Germinal center (tissue), 1 donor: ENCODE measurements at regions not wholly inside any gene's neighbourhood (a gene's known extent, or its start where the extent isn't known, plus 50 kb on each side); places are given as distances from the start of the nearest gene placed in this dataset.

Experiments used
- DNase-seq: peaks from one replicate; pipeline ENCODE4 v3.0.0; 2012; ENCODE audit warnings: mixed read lengths, low spot score

DNA sequence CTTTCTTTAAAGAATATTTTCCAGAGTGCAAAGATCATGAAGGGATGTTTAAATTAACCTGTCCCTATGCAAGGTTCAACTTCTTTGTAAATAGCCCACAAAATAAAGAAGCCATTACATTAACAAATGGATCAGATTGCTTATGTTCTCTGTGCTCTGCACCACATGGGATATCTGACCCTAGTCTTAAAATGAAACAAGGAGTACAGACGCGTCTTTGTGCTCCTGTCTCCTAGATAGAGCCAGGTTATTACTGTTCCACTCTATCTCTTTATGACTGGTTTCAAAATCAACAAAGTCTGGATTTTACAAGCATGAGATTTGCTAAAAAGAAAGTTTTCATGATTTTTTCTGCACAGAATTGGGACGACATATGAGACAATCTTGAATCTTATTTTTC, 339.4 kb downstream of the KLF12 start:
- no peak for DNase-seq

DNA sequence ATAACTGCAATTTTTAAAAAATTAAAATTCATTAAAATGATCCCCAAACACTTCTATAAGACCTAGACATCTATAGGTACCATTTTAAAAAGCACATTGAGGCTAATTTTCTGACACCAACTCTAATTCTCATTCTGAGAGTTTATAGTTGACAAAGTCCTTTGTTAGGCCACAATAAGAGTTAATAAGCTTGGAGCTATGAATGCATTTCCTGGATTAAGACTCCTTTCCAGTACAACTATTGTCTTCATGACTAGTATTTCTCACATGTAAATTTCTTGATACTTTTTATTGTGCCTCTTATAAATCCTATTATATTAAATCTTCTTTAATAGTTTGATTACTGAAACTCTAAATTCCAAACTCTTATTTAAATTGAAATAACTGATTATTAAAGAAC, 340.8 kb downstream of the KLF12 start:
- no peak for DNase-seq

DNA sequence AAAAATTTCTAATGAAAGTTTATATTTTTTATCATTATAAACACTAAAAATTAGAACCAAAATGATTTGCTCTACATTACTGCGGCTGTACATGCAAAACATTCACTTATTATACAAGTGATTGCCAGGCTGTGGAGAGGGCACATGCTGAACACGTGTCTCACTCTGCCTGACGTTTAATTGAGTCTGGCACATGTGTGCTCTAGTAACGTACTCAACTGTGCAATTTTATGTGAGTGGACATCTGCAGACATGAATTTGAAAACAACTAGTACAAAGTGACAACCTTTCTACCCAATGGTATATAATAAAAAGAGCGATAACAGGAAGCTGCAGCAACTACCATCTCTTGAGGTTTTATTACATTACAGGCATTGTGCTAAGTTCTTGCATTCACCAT, 341.4 kb downstream of the KLF12 start:
- no peak for DNase-seq

- DNase-seq, result no peak
Observed at GRCh38 chr13:73782450-73783449, 351.5 kb downstream of the KLF12 start.

DNA sequence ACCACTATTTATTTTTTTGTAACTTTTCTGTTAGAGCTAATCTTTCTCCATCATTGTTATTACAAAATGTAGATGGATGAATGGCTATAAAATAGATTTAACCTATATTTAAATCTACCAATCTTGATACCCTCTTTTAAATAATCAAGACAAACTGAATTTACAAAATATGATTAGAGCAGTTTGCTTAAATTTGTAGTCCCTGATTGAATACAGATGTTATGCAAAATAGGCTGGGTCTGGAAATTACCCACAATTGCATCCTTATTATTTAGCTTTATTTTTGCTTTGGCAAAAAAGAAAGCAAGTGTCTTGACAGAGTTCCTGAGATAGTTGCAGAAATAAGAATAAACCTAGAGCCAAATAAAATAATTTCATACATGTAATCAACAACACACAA, 352.8 kb downstream of the KLF12 start:
- no peak for DNase-seq

- DNase-seq, result no peak
Observed at GRCh38 chr13:73779881-73780280, 354.3 kb downstream of the KLF12 start.

- DNase-seq, result no peak
Observed at GRCh38 chr13:73778242-73778864, 355.9 kb downstream of the KLF12 start.

- no peak for DNase-seq
Observed at GRCh38 chr13:73777134-73777533, 357.1 kb downstream of the KLF12 start.

- DNase-seq, result no peak
Observed at GRCh38 chr13:73776151-73776785, 357.9 kb downstream of the KLF12 start.

GRCh38 chr13:73773168-73773549, 361.0 kb downstream of the KLF12 start:
- no peak for DNase-seq

GRCh38 chr13:73772449-73773167, 361.6 kb downstream of the KLF12 start:
- no peak for DNase-seq

GRCh38 chr13:73767747-73768315, 366.4 kb downstream of the KLF12 start:
- DNase-seq, result peak; percentile 13

GRCh38 chr13:73767191-73767741, 366.9 kb downstream of the KLF12 start:
- no peak for DNase-seq

DNA sequence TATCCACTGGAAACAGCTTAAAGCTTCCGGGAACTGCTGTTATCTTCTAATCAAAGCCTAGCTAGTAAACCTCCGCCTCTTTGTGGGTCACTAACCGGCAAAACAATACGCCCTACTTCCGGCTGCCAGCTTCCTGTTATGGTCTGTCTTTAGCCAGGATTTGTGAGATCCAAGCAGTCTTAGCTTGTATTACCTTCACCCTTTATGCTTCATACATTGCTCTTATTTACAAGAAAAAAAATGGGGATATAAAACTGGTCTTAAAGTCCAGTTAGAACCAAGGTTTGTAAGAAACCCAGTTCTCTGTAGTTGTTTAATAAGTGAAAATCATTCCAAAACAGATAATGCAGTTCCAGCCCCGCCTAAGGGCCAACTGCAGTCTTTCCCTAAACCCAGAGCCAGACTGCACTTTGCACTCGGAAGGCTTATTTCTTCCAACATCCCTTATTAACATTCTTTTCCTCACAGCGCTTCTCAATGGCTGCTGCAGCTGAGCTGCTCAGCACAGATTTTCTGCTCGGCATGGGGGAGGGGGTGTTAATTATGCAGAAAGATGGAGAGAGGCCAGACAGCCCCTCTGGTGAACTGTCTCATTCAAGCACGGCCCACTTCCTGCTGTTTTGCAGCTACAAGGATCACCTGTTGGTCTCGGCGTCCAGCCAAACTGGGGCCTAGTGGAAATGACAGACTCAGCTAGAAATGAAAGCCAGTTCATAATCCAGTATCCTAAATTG, 368.4 kb downstream of the KLF12 start:
- no peak for DNase-seq

GRCh38 chr13:73759434-73759833, 374.8 kb downstream of the KLF12 start:
- DNase-seq, result no peak

DNA sequence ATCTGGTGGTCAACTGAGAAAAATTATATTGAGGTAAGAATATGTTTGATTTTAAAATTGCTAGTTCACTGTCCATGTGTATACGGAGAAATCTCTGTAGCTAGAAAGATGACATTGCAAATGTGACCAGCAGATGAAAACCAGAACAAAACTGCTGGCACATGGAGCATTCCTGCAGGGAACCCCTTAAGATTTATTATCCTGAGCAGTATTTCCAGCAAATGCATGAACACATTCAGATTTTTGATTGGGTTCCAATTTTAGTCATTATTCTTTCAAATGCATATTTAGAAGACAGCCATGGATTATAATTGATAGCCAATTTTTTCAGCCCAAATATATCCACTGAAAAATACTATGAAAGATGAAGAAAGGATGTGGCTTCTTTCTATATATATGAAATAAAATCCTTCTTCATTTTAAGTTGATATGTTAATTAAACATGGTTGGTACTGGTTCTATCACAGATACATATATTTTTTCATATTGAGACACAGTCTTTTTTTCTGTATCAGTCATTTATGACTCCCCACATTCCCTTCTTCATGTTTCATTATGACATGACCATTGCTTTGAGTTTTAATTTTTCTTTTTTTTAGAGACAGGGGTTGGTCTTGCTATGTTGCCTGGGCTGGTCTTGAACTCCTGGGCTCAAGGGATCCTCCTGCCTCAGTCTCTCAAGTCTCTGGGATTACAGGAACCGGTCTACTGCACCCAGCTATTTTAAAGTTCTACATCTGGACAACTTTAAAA, 376.5 kb downstream of the KLF12 start:
- DNase-seq, result no peak

GRCh38 chr13:73754727-73755292, 379.4 kb downstream of the KLF12 start:
- DNase-seq, result peak; percentile 33

GRCh38 chr13:73754241-73754640, 380.0 kb downstream of the KLF12 start:
- no peak for DNase-seq

DNA sequence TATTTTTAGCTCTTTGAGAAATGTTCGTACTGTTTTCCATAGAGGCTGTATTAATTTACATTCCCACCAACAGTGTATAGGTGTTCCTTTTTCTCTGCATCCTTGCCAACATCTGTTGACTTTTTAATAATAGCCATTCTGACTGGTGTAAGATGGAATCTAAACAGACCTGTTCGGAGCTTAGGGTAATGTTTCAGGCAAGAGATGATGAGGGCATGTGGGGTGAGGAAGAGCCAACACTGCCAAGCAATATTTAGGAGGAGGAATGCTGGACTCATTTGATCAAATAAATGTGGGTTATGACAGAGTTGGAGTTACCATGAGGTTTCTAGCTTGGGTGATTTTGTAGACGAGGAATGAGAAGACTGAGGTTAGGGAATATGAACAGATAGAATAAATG, 382.9 kb downstream of the KLF12 start:
- no peak for DNase-seq

DNA sequence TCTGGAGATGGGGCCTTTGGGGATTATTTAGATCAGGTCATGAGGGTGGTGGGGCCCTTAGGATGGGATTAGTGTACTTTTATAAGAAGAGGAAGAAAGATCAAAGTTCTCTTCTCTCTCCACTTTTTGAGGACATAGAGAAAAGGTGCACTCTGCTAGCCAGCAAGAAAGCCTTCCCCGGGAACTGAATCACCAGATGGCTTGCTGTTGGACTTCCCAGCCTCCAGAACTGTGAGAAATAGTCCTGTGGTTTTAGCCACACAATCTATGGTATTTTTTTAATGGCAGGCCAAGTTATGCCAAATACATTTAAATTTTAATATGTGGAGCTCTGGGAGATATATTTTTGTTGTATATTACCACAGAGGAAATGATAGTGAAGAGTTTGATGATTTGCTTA, 385.8 kb downstream of the KLF12 start:
- no peak for DNase-seq
